Rectal smooth muscle tissue (tissue), 1 donor: ENCODE measurements at regions not wholly inside any gene's neighbourhood (a gene's known extent, or its start where the extent isn't known, plus 50 kb on each side); places are given as distances from the start of the nearest gene placed in this dataset.
"Not testable (repeated sequence)": the region's sequence is repeated elsewhere in the genome, so short reads cannot be mapped to it uniquely, and the experiment has no call there.

ENCODE experiments used
- H3K27ac ChIP-seq: one replicate; pipeline ENCODE4 v1.7.0; 2013; ENCODE audit warnings: low read depth, low read length, inconsistent platforms
- H3K27me3 ChIP-seq: one replicate; pipeline ENCODE4 v1.7.0; 2013; ENCODE audit warnings: low read length; ENCODE audit not compliant: control insufficient read depth, insufficient read depth
- H3K36me3 ChIP-seq: one replicate; pipeline ENCODE4 v1.7.0; 2013; ENCODE audit warnings: low read length; ENCODE audit not compliant: control insufficient read depth, insufficient read depth
- H3K4me1 ChIP-seq: one replicate; pipeline ENCODE4 v1.7.0; 2013; ENCODE audit warnings: low read length; ENCODE audit not compliant: control insufficient read depth, insufficient read depth
- H3K4me3 ChIP-seq: one replicate; pipeline ENCODE4 v1.7.0; 2013; ENCODE audit warnings: low read length
- H3K9ac ChIP-seq: one replicate; pipeline ENCODE4 v1.7.0; 2013; ENCODE audit warnings: low read length

GRCh38 chr14:21913759-21914158 is 240.1 kb upstream of the OR4E1 start:
- no peaks in the 10 kb centered on the region for H3K27me3 ChIP-seq
- no peaks in the 10 kb centered on the region for H3K36me3 ChIP-seq
- H3K9ac ChIP-seq, result no peak overlapping the region
- H3K4me3 ChIP-seq, result no peak overlapping the region
- no peak overlapping the region for H3K27ac ChIP-seq
- no peaks in the 10 kb centered on the region for H3K4me1 ChIP-seq

DNA sequence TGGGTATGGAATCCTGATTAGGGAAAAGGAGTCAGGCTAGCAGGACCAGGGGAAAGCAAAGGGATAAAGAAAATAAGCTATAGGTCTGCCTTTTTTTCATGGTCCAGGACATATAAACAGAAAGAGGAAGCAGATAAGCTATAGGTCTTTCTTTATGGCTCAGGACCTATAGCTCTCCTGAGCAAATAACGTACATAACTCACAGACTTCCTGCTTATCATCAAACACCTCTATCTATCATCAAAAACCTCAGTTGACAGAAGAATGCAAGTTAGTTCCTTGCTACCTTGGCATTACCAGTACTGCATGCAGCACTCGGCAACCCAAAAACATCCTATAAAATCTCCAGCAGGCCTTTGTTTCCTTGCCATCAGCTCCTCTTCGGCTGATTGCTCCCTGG is 238.7 kb upstream of the OR4E1 start:
- no peaks in the 10 kb centered on the region for H3K36me3 ChIP-seq
- H3K27me3 ChIP-seq, result no peaks in the 10 kb centered on the region
- H3K27ac ChIP-seq, result no peak overlapping the region
- H3K9ac ChIP-seq, result no peak overlapping the region
- H3K4me3 ChIP-seq, result no peak overlapping the region
- H3K4me1 ChIP-seq, result no peaks in the 10 kb centered on the region

- H3K36me3 ChIP-seq, result no peaks in the 10 kb centered on the region
- no peaks in the 10 kb centered on the region for H3K27me3 ChIP-seq
- H3K4me3 ChIP-seq, result no peak overlapping the region
- no peak overlapping the region for H3K27ac ChIP-seq
- no peak overlapping the region for H3K9ac ChIP-seq
- H3K4me1 ChIP-seq, result no peaks in the 10 kb centered on the region
These were observed 238.3 kb upstream of the OR4E1 start for GRCh38 chr14:21911877-21912276.

DNA sequence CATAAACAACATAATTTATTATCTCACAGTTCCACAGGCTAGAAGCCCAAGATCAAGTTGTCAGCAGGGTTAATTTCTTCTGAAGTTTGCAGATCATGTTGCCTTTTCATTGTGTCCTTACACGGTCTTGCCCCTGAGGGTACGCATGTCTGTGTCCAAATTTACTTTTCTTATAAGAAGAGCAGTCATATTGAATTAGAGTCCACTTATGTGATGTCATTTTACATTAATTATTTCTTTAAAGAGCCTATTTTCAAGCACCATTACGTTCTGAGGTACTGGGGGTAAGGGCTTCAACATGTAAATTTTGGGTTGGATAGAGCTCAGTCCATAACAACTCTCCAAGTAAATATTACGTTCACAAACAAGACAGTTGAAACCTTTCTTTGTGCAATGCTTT is 236.6 kb upstream of the OR4E1 start:
- Histone ChIP-seq H3K4me3 (no peak overlapping the region), H3K27ac (no peak overlapping the region), H3K27me3 (no peaks in the 10 kb centered on the region), H3K36me3 (no peaks in the 10 kb centered on the region), H3K4me1 (no peaks in the 10 kb centered on the region), H3K9ac (no peak overlapping the region)

DNA sequence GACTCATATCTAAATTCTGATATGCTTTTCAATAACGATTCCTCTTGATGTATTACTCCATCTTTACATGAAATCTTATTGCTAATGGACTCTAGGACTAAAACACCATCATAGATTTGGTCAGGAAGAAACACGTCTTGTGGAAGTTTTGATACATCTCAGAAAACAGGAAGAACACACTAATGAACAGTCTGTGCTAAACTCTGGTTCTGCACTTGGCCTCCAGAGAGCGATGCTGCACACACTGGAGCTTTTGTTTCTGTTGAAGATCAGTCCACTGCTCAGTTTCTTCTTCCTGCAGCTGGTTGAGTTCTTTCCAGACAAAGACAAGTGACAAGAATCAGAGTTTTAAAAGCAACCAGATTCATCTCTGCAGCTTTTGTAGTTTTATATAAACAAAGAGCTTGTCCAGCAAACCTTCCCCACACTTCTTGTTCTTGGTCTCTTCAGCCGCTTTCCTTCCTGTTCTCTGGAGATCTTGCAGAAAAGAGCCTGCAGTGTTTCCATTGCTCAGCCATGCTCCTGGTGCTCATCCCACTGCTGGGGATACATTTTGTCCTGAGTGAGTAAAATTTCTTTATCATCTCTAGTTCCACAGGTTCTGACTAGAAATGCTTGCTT is 229.1 kb upstream of the OR4E1 start:
- H3K27me3 ChIP-seq, result no peaks in the 10 kb centered on the region
- H3K4me3 ChIP-seq, result no peak overlapping the region

GRCh38 chr14:21894898-21895194 is 221.2 kb upstream of the OR4E1 start:
- H3K4me1 ChIP-seq, H3K9ac ChIP-seq, H3K27me3 ChIP-seq, H3K27ac ChIP-seq, H3K4me3 ChIP-seq, H3K36me3 ChIP-seq: not testable (repeated sequence)

More for the DNA sequence above, 229.1 kb upstream of the OR4E1 start:
- Histone ChIP-seq H3K27ac (peak overlapping the region; percentile 66), H3K9ac (no peak overlapping the region), H3K4me1 (no peaks in the 10 kb centered on the region), H3K36me3 (no peaks in the 10 kb centered on the region)

DNA sequence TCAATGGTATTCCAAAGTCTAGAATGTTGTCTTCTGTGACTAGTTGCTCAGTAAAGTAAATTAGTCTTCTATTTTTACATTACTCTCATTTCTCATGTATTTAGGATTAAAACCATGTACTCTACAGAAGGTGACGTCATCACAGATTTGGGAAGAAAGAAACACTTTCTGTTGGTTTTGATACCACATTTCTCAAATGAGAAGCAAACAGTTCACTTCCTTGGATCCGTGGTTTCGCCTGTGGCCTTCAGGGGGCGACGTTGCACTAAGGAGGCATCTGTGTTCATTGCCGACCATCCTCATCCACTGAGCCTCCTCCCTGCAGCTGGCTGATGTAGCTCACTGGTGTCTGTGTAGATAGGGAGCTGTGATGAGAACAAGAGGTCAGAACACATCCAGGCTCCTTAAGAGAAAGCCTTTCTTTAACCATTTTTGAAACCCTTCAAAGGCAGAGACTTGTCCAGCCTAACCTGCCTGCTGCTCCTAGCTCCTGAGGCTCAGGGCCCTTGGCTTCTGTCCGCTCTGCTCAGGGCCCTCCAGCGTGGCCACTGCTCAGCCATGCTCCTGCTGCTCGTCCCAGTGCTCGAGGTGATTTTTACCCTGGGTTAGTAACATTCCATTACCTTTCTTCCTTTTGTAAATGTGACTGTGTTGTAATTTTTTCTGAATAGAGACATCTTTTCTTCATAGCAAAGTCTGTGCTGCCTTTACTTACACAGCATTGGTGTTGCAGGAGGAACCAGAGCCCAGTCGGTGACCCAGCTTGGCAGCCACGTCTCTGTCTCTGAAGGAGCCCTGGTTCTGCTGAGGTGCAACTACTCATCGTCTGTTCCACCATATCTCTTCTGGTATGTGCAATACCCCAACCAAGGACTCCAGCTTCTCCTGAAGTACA is 220.6 kb upstream of the OR4E1 start:
- Histone ChIP-seq H3K4me1 (no peaks in the 10 kb centered on the region), H3K9ac (no peak overlapping the region), H3K36me3 (no peaks in the 10 kb centered on the region), H3K27me3 (no peaks in the 10 kb centered on the region), H3K27ac (no peak overlapping the region), H3K4me3 (no peak overlapping the region)

GRCh38 chr14:21891921-21892320 is 218.3 kb upstream of the OR4E1 start:
- no peaks in the 10 kb centered on the region for H3K4me1 ChIP-seq
- H3K27me3 ChIP-seq, result no peaks in the 10 kb centered on the region
- no peak overlapping the region for H3K27ac ChIP-seq
- no peak overlapping the region for H3K9ac ChIP-seq
- H3K4me3 ChIP-seq, result no peak overlapping the region
- no peaks in the 10 kb centered on the region for H3K36me3 ChIP-seq

DNA sequence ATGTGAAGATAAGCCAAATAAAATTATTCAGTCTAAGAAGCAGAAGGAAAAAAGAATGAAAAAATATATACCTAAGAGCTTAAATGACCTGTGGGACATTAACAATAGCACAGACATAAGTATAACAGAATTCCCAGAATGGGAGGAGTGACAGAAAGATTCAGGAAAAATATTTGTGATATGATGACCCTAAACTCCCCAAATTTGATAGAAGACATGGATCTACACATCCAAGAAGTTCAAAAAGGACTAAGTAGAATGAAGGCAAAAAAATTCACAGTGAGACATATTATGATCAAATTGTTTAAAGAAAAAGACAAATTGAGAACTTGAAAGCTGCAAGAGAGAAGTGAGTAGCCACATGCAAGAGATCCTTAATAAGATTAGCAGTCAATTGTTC is 211.4 kb upstream of the OR4E1 start:
- no peaks in the 10 kb centered on the region for H3K27me3 ChIP-seq
- no peak overlapping the region for H3K27ac ChIP-seq
- no peak overlapping the region for H3K9ac ChIP-seq
- H3K4me1 ChIP-seq, result no peaks in the 10 kb centered on the region
- H3K4me3 ChIP-seq, result no peak overlapping the region
- H3K36me3 ChIP-seq, result no peaks in the 10 kb centered on the region

- H3K9ac ChIP-seq, result no peak overlapping the region
- H3K27ac ChIP-seq, result no peak overlapping the region
- no peaks in the 10 kb centered on the region for H3K36me3 ChIP-seq
- H3K4me1 ChIP-seq, result no peaks in the 10 kb centered on the region
- H3K4me3 ChIP-seq, result no peak overlapping the region
- H3K27me3 ChIP-seq, result no peaks in the 10 kb centered on the region
These were observed 208.6 kb upstream of the OR4E1 start for GRCh38 chr14:21882226-21882625.

GRCh38 chr14:21880918-21881317 is 207.3 kb upstream of the OR4E1 start:
- no peaks in the 10 kb centered on the region for H3K27me3 ChIP-seq
- no peak overlapping the region for H3K9ac ChIP-seq
- no peak overlapping the region for H3K4me3 ChIP-seq
- no peaks in the 10 kb centered on the region for H3K36me3 ChIP-seq
- no peaks in the 10 kb centered on the region for H3K4me1 ChIP-seq
- H3K27ac ChIP-seq, result no peak overlapping the region

DNA sequence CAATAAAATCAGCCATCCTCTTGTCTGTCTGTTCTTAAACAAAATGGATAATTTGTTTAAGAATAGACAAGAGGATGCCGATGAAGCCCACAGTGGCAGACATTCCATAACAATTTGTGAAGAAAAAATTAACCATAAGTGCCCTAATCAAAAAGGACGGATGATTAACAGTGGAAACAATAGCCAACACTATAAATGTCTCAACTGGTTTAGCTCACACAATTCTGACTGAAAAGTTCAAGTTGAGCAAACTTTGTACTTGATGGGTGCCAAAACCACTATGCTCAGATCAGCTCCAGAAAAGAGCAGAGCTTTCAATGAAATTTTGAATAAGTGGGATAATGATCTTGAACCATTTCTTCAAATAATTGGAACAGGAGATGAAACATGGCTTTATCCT is 202.2 kb upstream of the OR4E1 start:
- Histone ChIP-seq H3K4me1 (no peaks in the 10 kb centered on the region), H3K36me3 (no peaks in the 10 kb centered on the region), H3K9ac (no peak overlapping the region), H3K27ac (no peak overlapping the region), H3K27me3 (no peaks in the 10 kb centered on the region), H3K4me3 (no peak overlapping the region)

DNA sequence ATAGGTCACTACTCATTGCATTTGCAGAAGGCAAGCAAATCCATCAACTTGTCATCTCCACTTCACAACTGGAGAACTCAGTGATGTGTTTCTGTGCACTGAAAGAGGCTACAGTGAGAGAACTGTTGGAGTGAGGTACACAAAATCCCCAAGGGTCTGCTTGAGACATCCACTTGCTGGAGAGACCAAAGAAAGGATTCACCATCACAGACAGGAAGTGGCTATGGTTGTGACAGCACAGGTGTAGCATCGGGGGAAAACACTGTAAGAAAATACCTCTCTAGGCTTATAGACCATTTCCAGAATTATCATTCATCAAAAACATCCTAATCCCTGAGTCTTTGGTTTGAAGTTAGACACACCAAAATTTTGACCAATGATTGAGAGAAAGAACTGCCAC is 201.3 kb upstream of the OR4E1 start:
- H3K4me3 ChIP-seq, result no peak overlapping the region
- no peaks in the 10 kb centered on the region for H3K36me3 ChIP-seq
- no peaks in the 10 kb centered on the region for H3K4me1 ChIP-seq
- no peak overlapping the region for H3K27ac ChIP-seq
- no peak overlapping the region for H3K9ac ChIP-seq
- H3K27me3 ChIP-seq, result no peaks in the 10 kb centered on the region
